ENCODE measurements at regions not wholly inside any gene's neighbourhood (a gene's known extent, or its start where the extent isn't known, plus 50 kb on each side); places are given as distances from the start of the nearest gene placed in this dataset.

GRCh38 chr3:139732729-139733128, 55.0 kb upstream of the NMNAT3 start (continued):
- TF ChIP-seq ATF1 (CRISPR knock-in tag; IDR thresholded peaks at IDR 0.05) (no peak), ZNF317 (CRISPR knock-in tag; IDR thresholded peaks at IDR 0.05; ENCODE audit: borderline replicate concordance, low read depth) (no peak), ZNF423 (CRISPR knock-in tag; IDR thresholded peaks at IDR 0.05) (no peak), RORB (CRISPR knock-in tag; IDR thresholded peaks at IDR 0.05) (no peak)

GRCh38 chr3:139729300-139729699, 51.5 kb upstream of the NMNAT3 start:
- DNase-seq (ENCODE audit: low spot score) (no peak), ATAC-seq (no peak)
- no peak for TF ChIP-seq ZNF281 (CRISPR knock-in tag; IDR thresholded peaks at IDR 0.05)
- TF ChIP-seq ZNF263 (CRISPR knock-in tag; IDR thresholded peaks at IDR 0.05; ENCODE audit: low read depth), result no peak
- TF ChIP-seq FOXK1 (CRISPR knock-in tag; IDR thresholded peaks at IDR 0.05), result no peak
- TF ChIP-seq SOX15 (CRISPR knock-in tag; IDR thresholded peaks at IDR 0.05), result no peak
- no peak for TF ChIP-seq FOXP4 (CRISPR knock-in tag; IDR thresholded peaks at IDR 0.05)
- TF ChIP-seq CDX4 (CRISPR knock-in tag; IDR thresholded peaks at IDR 0.05; ENCODE audit: borderline replicate concordance), result no peak
- no peak for TF ChIP-seq STAT6 (CRISPR knock-in tag; conservative IDR thresholded peaks at IDR 0.05; ENCODE audit: low read depth)
- TF ChIP-seq NR2C2 (CRISPR knock-in tag; IDR thresholded peaks at IDR 0.05), result no peak
- no peak for TF ChIP-seq ATF1 (CRISPR knock-in tag; IDR thresholded peaks at IDR 0.05)
- TF ChIP-seq RELA (CRISPR knock-in tag; IDR thresholded peaks at IDR 0.05; ENCODE audit: borderline replicate concordance), result no peak
- TF ChIP-seq MAX (CRISPR knock-in tag; IDR thresholded peaks at IDR 0.05), result no peak
- TF ChIP-seq CREM (CRISPR knock-in tag; IDR thresholded peaks at IDR 0.05), result no peak
- ChIA-PET CTCF (interaction anchor here (0.9 kb wide), 1 partner anchor 8 kb away, joined by 3 read pairs; no protein-coding TSS in a partner anchor), POLR2A (no interaction called here)
- H3K27ac Mint-ChIP-seq, result no peak overlapping the region
- no peak overlapping the region for H3K4me3 Mint-ChIP-seq
- no peaks in the 10 kb centered on the region for H3K27me3 Mint-ChIP-seq (ENCODE audit: low read depth)
- H3K36me3 Mint-ChIP-seq, result no peaks in the 10 kb centered on the region
- no peaks in the 10 kb centered on the region for H3K9me3 Mint-ChIP-seq
- no peaks in the 10 kb centered on the region for H3K4me1 Mint-ChIP-seq

- Mint-ChIP-seq H3K27me3 (ENCODE audit: low read depth) (no peaks in the 10 kb centered on the region), H3K4me3 (no peak overlapping the region), H3K36me3 (no peaks in the 10 kb centered on the region), H3K27ac (no peak overlapping the region), H3K4me1 (no peaks in the 10 kb centered on the region), H3K9me3 (no peaks in the 10 kb centered on the region)
- ChIA-PET POLR2A (no interaction called here), CTCF (no interaction called here)
- ATAC-seq (no peak), DNase-seq (ENCODE audit: low spot score) (no peak)
- TF ChIP-seq ZNF232 (CRISPR knock-in tag; IDR thresholded peaks at IDR 0.05) (no peak), ZNF396 (CRISPR knock-in tag; IDR thresholded peaks at IDR 0.05; ENCODE audit: borderline replicate concordance) (no peak), USF2 (CRISPR knock-in tag; IDR thresholded peaks at IDR 0.05) (no peak), TP53 (CRISPR knock-in tag; IDR thresholded peaks at IDR 0.05) (no peak), ZNF138 (CRISPR knock-in tag; conservative IDR thresholded peaks at IDR 0.05) (no peak), HMGA2 (CRISPR knock-in tag; IDR thresholded peaks at IDR 0.05) (no peak), CTCF (IDR thresholded peaks at IDR 0.05) (no peak), ELF4 (CRISPR knock-in tag; IDR thresholded peaks at IDR 0.05; ENCODE audit: low read depth) (no peak), MLX (CRISPR knock-in tag; IDR thresholded peaks at IDR 0.05) (no peak)
These were observed 50.6 kb upstream of the NMNAT3 start for GRCh38 chr3:139728414-139728813.

All from WTC11 (cell line).